Stomach (tissue), 8 donors: ENCODE measurements at regions not wholly inside any gene's neighbourhood (a gene's known extent, or its start where the extent isn't known, plus 50 kb on each side); places are given as distances from the start of the nearest gene placed in this dataset.

Experiments used
- DNase-seq, 2 donors: peaks; one replicate each; pipeline versions ENCODE4 v3.0.0 to v3.0.0-alpha.2; 2013 to 2019
- H3K27ac ChIP-seq, 5 donors: fragments of 200-600 bp in 4 of 5; sonication (generic) in 4 of 5; one replicate each; pipeline ENCODE4 v1.5.1; 2013 to 2019; ENCODE audit warnings: mild to moderate bottlenecking in 1 of 5, moderate library complexity in 1 of 5
- H3K27me3 ChIP-seq, 3 donors: fragments of 200-600 bp; sonication (generic); one replicate each; pipeline ENCODE4 v1.5.1; 2017 to 2019; ENCODE audit warnings: mixed run types in 1 of 3
- H3K36me3 ChIP-seq, 4 donors: fragments of 200-600 bp; sonication (generic); 1 replicate in 3 of 4; 2 replicates in 1 of 4; pipeline ENCODE4 v1.5.1; 2016 to 2019
- H3K4me1 ChIP-seq, 4 donors: fragments of 200-600 bp; sonication (generic); one replicate each; pipeline ENCODE4 v1.5.1; 2016 to 2019
- H3K4me3 ChIP-seq, 4 donors: fragments of 200-600 bp; sonication (generic) in 3 of 4; one replicate each; pipeline ENCODE4 v1.5.1; 2016 to 2019; ENCODE audit warnings: mild to moderate bottlenecking in 1 of 4
- H3K9me3 ChIP-seq, 4 donors: fragments of 200-600 bp; sonication (generic); one replicate each; pipeline ENCODE4 v1.5.1; 2016 to 2019
- EP300 ChIP-seq: sonication (generic); formaldehyde crosslinking; IDR thresholded peaks from one replicate; pipeline ENCODE4 v1.6.1; 2017; ENCODE audit warnings: antibody characterized with exemption
- POLR2A ChIP-seq, 4 donors: fragments of 450-650 bp; IDR thresholded peaks; one replicate each; pipeline ENCODE4 v1.6.1; 2016; ENCODE audit warnings: antibody characterized with exemption in 4 of 4, control low read depth in 2 of 4, mild to moderate bottlenecking in 1 of 4, moderate library complexity in 1 of 4
- POLR2AphosphoS5 ChIP-seq, 3 donors: sonication (generic); formaldehyde crosslinking; IDR thresholded peaks; one replicate each; pipeline ENCODE4 v1.6.1; 2016; ENCODE audit warnings: antibody characterized with exemption in 3 of 3
- WGBS, 5 donors: extraction: QIAGEN DNeasy Blood & Tissue Kit in 3 of 5; methylation state at CpG; one replicate each; pipeline versions ENCODE4 v1.1.5 to v1.1.7; 2013 to 2018; 5-methylcytosine and 5-hydroxymethylcytosine counted together
- intact Hi-C: fragments of 100-400 bp; cut with DNase I; formaldehyde crosslinking; loops from one replicate; pipeline ENCODE4 v1.15.1; 2023; ENCODE audit warnings: low total_unique reads
- TF ChIP-seq, protein P1 (sequence below), 7 experiments: fragments of 450-650 bp in 4 of 7; fragments of 200-600 bp in 3 of 7; sonication (generic) in 3 of 7; IDR thresholded peaks; one replicate each; pipeline ENCODE4 v1.5.1; 2016 to 2019; ENCODE audit warnings: antibody characterized with exemption in 7 of 7, control low read depth in 2 of 7, mild to moderate bottlenecking in 1 of 7
- donor health status: healthy with polysubstance abuse.
- donor health status: Bipolar disorder and iron deficiency.
- donor health status: healthy.

DNA sequence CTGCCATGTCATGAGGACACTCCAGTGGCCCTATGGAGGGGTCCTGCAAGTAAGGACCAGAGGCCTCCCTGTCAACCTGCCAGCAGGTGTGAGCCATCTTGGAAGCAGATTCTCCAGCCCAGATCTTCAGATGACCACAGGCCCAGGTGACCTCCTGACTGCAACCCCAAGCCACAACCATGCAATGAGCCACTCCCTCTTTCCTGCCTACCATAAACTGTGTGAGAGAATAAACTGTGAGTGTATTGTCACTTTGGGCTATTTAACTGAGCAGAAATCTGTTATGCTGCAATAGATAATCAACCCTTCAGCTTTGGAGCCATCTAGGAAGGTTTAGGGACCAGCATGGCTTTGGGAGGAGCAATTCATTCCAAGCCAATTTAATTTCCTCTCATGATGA lies 367.9 kb downstream of the SHQ1 start:
- TF ChIP-seq POLR2A (IDR thresholded peaks at IDR 0.05): no peak
- no peak for TF ChIP-seq POLR2AphosphoS5 (IDR thresholded peaks at IDR 0.05)
- TF ChIP-seq, protein P1, sequence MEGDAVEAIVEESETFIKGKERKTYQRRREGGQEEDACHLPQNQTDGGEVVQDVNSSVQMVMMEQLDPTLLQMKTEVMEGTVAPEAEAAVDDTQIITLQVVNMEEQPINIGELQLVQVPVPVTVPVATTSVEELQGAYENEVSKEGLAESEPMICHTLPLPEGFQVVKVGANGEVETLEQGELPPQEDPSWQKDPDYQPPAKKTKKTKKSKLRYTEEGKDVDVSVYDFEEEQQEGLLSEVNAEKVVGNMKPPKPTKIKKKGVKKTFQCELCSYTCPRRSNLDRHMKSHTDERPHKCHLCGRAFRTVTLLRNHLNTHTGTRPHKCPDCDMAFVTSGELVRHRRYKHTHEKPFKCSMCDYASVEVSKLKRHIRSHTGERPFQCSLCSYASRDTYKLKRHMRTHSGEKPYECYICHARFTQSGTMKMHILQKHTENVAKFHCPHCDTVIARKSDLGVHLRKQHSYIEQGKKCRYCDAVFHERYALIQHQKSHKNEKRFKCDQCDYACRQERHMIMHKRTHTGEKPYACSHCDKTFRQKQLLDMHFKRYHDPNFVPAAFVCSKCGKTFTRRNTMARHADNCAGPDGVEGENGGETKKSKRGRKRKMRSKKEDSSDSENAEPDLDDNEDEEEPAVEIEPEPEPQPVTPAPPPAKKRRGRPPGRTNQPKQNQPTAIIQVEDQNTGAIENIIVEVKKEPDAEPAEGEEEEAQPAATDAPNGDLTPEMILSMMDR (IDR thresholded peaks at IDR 0.05): no peak
- no peak for TF ChIP-seq EP300
- no peak for DNase-seq
- H3K36me3 ChIP-seq: no peaks in the 10 kb centered on the region
- H3K27me3 ChIP-seq: no peaks in the 10 kb centered on the region
- H3K4me1 ChIP-seq: peaks cover 6 to 17% (median 8%) of the 10 kb centered on the region in 4 donors
- H3K9me3 ChIP-seq: no peaks in the 10 kb centered on the region
- no peak overlapping the region for H3K4me3 ChIP-seq
- intact Hi-C loops: no loop called here
- H3K27ac ChIP-seq: no peak overlapping the region

DNA sequence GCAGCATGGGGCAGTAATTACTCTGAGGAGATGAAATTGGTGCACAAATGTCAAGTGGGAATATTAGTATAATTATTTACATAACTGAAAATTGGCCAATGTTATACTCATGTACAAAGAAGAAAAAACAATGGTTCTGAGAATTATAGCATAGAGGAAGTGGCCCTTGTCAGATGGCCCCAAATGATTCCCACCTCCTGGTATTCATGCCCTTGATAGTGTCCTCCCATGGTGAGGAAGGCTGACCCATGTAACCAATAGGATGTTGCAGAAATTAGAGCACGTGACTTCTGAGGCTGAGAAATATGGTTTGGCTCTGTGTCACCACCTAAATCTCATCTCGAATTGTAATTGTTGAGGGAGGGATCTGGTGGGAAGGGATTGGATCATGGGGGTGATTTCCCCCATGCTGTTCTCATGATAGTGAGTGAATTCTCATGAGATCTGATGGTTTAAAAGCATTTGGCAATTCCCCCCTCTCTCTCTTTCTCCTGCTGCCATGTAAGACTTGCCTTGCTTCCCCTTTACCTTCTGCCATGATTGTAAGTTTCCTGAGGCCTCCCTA lies 368.5 kb downstream of the SHQ1 start:
- Histone ChIP-seq H3K4me3 (no peak overlapping the region), H3K36me3 (no peaks in the 10 kb centered on the region), H3K27me3 (no peaks in the 10 kb centered on the region), H3K4me1 (peaks cover 6 to 17% (median 8%) of the 10 kb centered on the region in 4 donors), H3K27ac (no peak overlapping the region), H3K9me3 (no peaks in the 10 kb centered on the region)
- no peak for DNase-seq
- intact Hi-C loops: no loop called here
- TF ChIP-seq POLR2AphosphoS5 (IDR thresholded peaks at IDR 0.05) (no peak), EP300 (no peak), POLR2A (IDR thresholded peaks at IDR 0.05) (no peak)
- 82 to 95% (median 91%) methylated on average over 2 of the region's 2 CpGs for WGBS, 5 donors

DNA sequence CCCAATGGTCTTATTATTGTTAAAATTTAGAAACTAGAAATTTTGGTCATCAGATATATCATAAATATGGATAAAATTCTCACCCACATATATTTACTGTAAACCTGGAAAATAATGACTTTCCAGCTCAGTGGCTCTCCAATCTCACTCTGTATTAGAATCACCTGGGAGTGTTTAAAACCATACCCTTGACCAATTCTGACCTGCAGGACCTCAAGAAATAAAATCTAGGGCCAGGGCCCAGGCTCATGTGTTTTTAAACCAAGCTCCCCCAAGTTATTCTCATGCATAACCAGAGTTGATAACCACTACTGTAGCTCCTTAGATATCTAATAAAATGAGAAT lies 372.1 kb downstream of the SHQ1 start:
- DNase-seq: no peak
- no peak overlapping the region for H3K27ac ChIP-seq
- H3K27me3 ChIP-seq: no peaks in the 10 kb centered on the region
- no peak overlapping the region for H3K4me3 ChIP-seq
- no peaks in the 10 kb centered on the region for H3K36me3 ChIP-seq
- no peaks in the 10 kb centered on the region for H3K9me3 ChIP-seq
- no peaks in the 10 kb centered on the region for H3K4me1 ChIP-seq
- no peak for TF ChIP-seq POLR2AphosphoS5 (IDR thresholded peaks at IDR 0.05)
- intact Hi-C loops: no loop called here

DNA sequence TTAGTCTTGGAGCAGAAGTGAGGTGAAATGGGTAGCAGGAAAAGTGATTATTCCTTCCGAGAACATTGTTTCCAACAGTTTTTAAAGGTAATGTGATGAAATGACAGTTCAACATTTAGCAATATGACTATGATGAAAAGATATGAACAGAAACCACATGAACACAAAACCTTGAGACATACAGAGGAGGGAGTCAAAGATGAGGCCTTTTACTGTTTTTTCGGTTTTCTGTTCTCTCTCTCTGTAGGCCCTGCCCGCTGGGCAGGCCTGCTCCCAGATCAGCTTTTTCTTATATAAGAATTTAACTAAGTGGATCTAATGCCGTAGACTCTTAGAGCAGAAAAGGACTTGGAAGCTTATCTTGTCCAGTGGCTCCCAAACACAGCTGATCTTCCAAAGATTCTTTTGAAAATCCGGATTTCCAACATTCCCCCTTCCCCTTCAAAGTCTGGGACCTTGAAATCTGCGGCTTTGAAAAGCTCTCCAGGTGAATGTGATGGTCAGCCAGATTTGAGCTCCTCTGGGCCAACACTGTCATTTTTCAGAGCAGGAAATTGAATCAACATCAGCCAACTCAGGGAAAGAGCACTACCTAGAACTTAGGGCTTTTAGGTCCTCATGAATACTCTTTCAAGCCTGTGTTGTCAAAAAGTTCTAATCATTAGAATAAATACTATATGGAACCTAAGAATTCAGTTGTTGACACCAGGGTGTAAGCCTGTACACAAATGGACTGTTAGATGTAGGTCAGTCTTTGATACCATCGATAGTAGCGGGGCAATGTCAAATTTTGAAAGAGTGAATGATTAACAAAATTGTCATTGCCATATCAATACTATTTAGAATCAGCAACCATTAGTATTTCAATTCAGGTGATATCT lies 372.7 kb downstream of the SHQ1 start:
- no peaks in the 10 kb centered on the region for H3K4me1 ChIP-seq
- no peak overlapping the region for H3K4me3 ChIP-seq
- H3K27me3 ChIP-seq: no peaks in the 10 kb centered on the region
- TF ChIP-seq EP300 (no peak), POLR2A (IDR thresholded peaks at IDR 0.05) (no peak), POLR2AphosphoS5 (IDR thresholded peaks at IDR 0.05) (no peak)
- TF ChIP-seq, protein P1 (IDR thresholded peaks at IDR 0.05): no peak
- DNase-seq: no peak
- no peaks in the 10 kb centered on the region for H3K36me3 ChIP-seq
- intact Hi-C loops: no loop called here
- WGBS, 5 donors: 82 to 86% (median 84%) methylated on average over 8 of the region's 8 CpGs
- H3K9me3 ChIP-seq: no peaks in the 10 kb centered on the region
- H3K27ac ChIP-seq: no peak overlapping the region

DNA sequence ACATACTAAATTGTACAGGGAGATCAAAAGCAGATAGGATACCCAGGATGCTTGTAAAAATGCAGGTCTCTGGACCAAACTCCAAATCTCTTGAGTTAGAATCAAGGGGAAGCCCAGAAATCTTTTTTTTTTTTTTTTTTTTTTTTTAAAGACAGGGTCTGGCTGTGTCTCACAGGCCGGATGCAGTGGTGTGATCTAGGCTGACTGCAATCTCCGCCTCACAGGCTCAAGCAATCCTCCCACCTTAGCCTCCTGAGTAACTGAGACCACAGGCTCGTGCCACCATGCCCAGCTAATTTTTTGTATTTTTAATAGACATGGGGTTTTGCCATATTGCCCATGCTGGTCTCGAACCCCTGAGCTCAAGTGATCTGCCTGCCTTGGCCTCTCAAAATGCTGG lies 373.5 kb downstream of the SHQ1 start:
- 83 to 94% (median 90%) methylated on average over 4 of the region's 4 CpGs for WGBS, 5 donors
- Histone ChIP-seq H3K4me3 (no peak overlapping the region), H3K27ac (no peak overlapping the region), H3K9me3 (no peaks in the 10 kb centered on the region), H3K36me3 (no peaks in the 10 kb centered on the region), H3K27me3 (no peaks in the 10 kb centered on the region), H3K4me1 (no peaks in the 10 kb centered on the region)
- intact Hi-C loops: no loop called here
- DNase-seq: no peak
- TF ChIP-seq, protein P1 (IDR thresholded peaks at IDR 0.05): no peak
- no peak for TF ChIP-seq POLR2AphosphoS5 (IDR thresholded peaks at IDR 0.05)
- TF ChIP-seq POLR2A (IDR thresholded peaks at IDR 0.05): no peak
- no peak for TF ChIP-seq EP300
